ENCODE measurements at regions not wholly inside any gene's neighbourhood (a gene's known extent, or its start where the extent isn't known, plus 50 kb on each side); places are given as distances from the start of the nearest gene placed in this dataset.

DNA sequence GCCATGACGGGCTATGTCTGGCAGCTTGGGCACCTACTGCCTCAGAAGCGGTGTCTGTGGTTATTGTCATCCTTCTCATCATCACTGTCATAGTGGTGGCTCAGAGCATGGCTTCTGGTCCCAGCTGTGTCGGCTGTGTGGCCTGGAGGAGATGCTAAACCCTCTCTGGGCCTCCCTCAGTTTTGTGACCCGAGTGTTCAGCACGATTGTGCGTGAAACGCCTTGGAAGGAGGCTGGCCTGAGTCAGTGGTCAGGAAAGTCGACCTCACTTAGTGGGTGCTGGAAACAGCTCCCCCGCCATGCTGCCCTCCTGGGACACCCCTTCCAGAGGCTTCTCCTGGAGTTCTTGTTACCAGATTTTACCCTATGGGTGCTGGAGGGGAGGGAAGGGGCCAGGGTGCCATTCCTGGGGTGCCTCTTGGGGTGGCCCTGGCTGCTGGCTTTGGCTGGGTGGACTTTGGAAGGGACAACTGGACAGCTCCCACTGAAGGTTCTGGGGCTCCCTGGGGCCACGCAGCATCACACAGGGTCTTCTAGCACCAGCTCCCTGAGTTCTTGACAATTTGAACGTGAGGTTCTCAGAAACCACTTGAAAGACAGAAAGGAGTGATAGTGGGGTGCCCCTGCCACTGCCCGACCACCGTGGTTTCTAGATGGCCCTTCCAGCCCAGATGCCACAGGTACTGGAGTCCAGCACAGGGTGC lies 226.5 kb upstream of the GSE1 start:
- intact Hi-C loops (cut with micrococcal nuclease), result no loop called here

DNA sequence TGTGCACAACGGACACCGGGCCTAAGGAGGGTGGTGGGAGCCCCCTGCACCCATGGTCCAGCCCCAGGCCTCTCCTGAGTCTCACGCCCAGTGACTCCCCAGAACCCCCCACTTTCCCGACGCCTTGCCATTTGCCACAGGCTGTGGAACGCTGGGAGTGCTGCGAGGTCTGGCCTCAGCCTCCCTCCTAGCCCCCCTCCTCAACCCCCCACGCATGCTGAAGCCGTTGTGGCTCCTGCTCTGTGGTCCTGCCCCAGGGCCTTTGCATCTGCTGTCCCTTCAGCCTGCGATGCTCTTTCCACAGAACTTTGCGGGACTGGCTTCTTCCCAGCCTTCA lies 226.0 kb upstream of the GSE1 start:
- intact Hi-C loops (cut with micrococcal nuclease), result no loop called here

DNA sequence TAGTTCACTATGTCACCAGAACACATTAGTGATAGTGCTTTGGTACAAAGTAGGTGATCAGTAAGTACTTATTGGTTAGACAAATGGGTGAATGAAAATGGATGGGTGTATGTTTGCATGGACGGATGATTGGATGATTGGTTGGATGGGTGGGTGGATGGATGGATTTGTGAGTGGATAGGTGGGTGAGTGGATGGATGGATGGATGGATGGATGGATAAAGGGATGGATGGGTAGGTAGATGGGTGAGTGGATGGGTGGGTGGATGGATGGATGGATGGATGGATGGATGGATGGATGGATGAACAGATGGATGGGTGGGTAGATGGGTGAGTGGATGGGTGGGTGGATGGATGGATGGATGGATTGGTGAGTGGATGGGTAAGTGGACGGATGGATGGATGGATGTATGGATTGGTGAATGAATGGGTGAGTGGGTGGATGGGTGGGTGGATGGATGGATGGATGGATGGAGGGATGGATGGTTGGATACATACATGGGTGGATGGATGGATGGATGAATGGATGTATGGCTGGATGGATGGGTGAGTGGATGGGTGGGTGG lies 225.3 kb upstream of the GSE1 start:
- intact Hi-C loops (cut with micrococcal nuclease), result no loop called here

DNA sequence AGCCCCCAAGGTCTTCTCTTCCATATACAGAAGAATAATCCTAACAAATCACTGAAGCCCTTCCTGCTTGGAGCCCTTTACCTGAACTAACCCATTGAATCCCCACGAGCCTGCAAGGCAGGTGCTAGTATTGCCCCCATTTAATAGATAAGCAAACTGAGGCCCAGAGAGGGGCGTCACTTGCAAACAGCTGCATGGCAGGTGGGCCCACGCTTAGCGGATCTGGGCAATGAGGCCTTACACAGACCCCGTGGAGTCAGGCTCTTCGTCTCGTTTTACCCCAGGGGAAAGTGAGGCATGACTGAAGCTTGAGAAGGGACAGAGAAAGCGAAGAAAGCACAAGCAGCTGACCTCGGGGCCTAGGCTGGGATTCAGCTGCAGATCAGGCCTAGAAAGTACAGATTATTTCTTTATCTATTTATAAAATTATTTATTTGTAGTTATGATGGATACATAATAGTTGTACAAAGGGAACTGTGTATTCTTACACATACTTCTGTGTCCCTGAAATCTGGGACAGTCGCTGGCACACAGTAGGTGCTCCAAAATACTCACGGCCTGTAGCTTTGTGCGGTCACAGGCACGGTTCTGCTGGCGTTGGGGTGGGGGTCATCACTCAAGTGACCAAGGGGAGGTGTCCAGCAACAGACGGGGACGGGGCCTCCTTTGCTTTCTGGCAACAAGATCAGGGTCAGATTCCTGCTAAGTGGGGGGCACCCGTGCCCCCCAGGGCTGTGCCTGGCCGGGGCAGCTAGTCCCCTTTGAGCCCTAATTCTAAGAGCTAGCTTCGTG lies 223.2 kb upstream of the GSE1 start:
- intact Hi-C loops (cut with micrococcal nuclease), result no loop called here

DNA sequence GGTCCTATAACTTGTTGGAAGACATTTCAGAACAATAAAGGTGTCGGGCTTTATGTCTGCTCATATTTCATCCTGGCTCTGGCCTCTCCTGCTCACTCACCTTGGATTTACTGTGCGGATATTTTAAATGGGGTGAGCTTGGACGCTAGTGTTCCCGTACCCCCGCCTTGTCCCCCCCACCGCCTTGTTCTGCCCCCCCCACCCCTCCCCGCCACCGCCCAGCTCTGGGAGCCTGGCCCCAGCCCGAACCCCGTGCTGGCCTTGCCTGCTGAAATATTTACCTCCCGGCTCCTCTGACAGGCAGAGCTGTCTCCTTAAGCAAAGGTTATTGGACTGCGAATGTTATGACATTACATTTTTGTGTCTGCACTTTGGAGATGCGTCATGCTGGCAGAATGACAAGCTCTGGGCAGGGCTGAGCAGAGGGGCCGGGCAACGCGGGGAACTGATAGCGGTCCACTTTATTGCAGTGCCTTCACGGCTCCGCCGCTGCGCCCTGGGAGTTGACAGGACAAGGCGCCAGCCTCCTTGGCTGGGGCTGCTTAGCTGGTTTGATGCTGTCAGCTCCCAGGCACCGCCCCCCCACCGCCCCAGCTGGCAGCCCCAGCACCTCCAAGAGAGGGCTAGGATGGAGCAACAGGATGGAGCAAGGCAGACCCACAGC lies 222.5 kb upstream of the GSE1 start:
- intact Hi-C loops (cut with micrococcal nuclease), result no loop called here

DNA sequence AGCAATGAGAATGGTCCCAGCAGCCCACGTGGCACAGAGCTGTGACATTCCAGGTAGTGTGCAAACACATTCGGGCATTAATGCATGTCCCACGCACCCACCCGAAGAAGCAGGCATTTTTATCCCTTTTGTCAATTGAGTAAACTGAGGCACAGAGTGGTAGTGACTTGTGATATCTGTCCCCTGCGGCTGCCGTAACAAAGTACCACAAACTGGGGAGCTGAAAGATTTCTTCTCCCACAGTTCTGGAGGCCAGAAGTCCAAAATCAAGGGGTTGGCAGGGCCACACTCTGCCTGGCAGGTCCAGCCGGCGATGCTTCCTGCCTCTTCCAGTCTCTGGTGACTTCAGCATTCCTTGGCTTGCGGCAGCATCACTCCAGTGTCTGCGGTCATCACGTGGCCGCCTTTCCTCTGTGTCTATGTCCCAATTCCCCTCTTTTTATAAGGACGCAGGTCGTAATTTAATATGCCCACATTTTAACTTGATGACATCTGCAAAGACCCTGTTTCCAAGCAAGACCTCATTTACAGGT lies 221.9 kb upstream of the GSE1 start:
- intact Hi-C loops (cut with micrococcal nuclease), result no loop called here

DNA sequence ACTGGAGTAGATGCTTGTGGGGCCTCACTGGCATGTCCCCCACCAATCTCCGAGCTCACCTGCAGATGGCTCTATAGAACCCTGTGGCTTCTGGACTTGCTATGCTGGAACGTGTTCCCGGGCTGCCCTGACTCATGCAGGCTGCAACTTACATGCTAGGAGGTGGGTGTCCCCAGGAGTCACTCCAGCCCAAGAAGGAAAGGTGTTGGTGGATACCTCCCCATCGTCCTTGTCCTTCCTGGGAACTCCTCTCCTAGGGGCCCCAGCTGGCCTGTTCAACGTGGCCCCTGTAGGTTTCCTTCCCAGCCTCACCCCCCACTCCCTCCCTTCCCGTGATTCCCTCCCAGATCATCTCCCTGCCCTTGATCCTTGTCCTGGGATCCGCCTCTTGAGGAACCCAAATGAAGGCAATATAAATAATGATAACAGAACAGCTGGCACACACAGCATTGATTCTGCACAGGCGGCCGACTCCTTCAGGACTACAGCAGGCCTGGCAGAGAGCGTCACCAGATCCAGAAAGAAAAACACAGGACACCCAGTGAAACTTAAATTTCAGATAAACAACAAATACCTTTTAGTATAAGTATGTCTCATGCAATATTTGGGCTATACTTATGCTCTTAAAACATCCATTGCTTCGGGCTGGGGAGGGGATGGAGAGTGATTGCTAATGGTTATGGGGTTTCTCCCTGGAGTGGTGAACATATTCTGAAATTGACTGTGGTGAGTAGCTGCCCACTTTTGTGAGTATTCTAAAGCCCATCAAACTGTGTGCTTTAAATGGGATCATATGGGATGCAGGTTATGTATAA lies 221.1 kb upstream of the GSE1 start:
- intact Hi-C loops (cut with micrococcal nuclease), result no loop called here

DNA sequence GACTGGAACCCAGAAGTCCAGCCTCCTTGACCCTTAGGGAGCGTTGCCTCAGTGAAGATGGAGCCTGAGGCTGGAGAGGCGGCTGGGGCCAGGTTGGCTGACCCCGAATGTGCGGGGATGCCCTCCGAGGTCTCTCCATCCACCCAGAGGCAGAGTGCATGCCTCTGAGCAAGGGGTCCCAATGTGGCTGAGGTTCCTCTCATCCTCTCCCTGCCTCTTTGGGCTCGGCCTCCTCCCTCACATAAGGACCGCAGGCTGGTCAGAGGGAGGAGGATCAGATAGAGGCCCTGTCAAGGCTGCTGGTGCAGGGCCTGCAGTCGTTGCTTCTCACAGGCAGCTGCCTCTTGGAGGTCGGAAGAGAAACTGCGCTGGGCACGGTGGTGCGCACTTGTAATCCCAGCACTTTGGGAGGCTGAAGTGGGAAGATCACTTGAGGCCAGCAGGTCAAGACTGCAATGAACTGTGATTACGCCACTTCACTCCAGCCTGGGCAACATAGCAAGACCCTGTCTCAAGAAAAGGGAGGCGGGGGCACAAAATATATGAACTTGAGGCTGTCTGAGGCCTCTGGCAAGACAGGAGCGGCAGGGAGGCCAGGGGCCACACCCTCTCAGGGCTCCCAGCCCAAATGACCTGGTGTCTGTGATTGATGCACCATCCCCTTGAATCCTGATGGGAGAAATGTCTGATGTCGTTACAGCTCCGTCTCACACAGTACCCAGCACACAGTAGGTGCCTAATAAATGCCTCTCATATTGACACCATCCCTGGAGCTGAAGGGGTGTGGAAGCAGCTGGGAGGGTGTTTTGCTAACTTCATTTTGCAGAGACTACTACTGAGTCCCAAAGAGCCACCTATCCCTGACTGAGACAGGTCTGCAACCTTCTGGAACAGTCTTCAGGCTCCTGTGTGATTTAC lies 220.1 kb upstream of the GSE1 start:
- intact Hi-C loops (cut with micrococcal nuclease), result loop anchor here (1.0 kb wide), 2 partner anchors 217 to 325 kb away; no protein-coding TSS in a partner anchor

DNA sequence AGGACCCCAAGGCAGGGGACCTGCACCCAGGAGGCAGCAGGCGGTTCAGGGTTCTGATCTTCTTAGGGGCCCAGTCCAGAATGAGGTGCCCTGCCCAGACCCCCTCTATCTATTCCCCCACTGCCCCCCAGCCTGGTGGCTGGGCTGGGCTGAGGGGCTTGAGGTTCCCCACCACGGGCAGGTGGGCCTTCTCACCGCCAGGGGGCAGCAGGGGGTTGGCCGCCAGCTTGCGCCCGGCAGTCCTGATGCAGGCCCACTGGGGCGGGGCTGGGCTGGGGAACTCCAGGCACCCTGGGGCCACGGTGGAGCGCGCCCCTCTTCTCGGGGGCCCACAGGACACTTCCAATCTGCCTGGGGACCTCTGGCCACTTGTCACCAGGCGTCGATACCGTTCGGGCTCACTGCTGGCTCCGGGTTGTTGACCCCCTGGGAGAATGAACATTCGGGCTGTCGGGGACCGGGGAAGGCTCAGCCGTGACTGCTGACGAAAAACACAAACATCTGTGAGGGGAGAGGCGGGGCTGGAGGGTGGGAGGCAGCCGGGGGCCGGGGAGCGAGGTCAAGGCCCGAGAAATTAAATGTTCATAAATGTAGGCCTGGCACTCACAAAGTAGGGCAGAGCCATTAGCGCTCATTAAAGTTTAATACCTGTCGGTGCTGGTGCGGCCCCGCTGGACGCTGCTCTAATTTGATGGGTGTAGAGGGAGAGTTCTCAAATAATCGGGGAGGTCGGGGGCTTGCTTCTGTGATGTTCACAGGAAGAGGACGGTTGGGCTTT lies 219.3 kb upstream of the GSE1 start:
- intact Hi-C loops (cut with micrococcal nuclease), result loop anchor here (1.0 kb wide), 2 partner anchors 216 to 324 kb away; no protein-coding TSS in a partner anchor

DNA sequence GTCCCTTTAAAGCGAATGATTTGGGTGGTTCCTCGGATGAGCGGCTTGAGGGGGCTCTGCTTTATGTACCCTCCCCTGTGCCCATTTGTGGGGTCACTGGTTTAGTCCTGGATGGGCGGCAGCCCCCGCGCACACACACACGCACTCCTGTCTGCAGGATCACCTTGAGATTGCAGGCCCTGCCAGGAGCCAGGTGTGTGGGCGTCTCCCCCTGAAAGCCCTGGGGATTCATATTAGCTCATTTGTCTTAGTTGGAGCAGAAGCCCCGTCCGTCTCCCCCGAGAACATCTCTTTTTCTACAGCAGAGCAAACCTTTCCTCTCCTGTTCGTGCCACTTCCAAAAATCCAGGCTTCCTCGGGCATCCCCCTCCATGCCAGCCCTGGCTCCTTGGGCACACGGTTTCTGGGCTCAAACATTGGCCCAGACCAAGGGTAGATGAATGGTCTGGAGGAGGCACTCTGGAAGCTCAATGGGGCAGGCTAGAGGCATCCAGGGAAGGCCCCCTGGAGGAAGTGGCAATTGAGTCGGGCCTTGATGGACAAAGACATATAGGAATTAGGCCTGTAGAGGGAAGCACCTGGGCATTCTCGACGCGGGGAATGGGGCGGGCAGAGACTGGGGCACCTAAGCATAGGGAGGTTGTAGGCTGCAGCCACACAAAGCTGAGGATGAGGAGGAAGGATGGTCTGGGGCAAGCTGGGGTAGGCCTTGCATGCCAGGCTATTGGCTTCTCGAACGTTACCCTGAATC lies 218.5 kb upstream of the GSE1 start:
- intact Hi-C loops (cut with micrococcal nuclease), result no loop called here

DNA sequence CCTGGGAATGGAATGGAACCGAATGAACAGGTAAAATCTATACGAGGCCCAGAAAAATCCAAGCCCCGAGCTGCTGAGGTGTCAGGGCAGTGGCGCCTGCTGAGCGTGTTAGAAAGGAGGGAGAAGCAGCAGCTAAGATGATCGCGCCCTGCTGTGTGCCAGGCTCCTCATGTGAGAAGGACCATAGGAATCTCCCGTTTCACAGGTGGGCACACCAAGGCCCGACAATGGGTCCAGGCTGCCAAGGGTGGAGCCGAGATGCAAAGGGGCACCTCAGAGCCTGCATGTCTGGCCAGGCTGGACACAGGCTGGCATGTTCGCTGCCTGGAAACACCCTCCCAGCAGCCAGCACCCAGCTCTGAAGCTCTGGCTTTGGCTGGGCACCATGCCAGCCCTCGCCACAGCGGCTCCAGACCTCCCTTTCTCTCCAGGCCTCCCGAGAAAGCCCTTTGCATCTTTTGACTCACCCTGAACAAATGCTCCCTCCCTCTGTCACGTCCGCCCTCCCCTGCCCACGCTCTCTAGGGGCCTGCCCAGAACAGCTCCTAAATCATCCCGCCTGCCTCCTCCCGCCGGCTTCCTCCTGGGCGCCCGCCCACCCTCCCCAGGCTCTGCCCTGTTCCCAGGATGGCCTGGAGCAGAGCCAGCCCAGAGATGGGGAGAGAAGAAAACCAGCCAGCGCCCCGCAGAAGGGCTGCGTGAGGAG lies 217.8 kb upstream of the GSE1 start:
- intact Hi-C loops (cut with micrococcal nuclease), result no loop called here

DNA sequence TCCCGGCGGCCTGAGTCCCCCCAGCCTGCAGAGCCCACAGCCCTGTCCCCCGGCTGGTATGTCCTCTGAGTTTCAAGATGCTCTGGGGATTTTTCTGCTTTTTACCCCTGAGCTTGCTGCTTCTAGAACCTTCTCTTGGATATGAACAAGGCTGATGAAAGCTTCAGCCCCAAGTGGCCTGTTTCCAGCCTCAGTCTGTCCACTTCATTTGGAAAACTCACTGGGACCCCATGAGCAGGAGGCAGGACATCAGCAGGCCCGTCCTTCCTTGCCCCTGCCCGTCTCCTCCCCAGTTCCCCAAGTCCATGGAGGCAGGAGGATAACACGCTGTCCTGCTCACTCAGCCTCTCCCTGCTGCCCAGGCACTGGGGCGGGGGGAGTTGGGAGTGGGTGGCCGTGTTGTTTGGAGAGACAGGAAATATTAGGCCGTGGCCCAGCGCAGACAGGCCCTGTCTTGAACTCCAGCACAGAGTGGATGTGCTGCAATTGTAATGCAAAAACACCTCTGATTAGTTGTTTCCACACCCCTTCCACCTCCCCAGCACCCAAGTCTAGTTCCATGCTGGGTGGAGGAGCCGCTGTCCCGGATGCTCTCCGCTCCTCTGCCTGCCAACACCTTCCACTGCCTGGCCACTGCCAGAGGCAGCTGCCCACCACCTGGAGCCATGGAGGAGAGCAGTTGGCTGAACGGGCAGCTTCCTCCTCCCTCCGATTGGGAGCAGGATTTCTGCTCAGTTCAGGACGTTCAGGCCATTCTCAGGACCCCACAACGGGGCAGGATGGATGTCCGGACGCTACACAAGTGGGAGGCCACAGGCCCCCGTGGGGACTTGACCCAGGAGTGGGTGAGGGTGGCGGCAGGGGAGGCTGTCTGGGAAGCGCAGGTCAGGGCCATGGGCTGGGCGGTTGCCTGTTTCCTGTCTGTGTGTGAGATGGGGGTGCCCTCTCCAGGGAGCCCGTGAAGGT lies 216.9 kb upstream of the GSE1 start:
- intact Hi-C loops (cut with micrococcal nuclease), result no loop called here

DNA sequence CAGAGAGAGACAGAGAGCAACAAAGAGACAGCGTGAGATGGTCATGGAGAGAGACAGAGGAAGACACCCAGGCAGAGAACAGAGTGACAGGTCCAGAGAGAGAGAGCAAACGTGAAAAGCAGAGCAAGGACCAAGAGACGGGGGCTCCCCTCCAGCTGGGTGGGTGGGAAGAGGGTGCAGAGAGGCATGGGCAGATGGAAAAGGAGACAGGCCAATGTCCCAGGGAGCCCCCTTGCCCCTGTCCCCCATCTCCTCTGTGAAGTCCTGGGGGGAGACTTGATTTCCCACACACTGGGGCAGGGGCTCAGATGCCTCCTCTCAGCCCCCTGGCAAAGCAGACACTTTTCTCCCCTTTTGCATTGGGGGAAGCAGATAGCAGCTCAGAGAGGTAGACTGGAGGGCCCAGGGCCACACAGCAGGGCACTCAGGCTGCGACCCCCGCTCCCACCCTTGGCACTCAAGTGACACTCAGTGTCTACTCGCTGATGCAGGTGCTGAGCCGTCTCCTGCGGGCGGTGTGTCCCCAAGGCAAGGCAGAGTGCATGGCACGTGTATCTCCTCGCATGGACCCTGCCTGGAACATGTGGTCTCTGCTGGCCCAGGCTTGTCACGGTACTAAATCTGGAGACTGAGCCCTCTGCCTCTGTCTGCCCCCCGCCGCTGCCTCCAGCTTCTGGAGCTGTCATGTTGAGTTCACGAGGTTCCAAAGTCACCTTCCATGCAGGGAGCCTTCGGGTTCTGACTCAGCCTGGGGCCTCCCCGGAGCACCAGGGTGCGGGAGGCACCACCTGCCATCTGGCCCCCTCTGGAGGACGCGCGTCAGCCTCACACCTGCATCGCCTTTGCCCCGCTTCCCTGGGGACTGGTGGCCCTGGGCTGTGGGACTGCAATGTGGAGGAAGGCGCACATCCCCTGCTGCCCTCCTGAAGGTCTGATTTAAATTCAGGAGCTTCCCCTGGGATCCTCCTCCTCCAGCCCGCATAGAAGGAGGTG lies 215.9 kb upstream of the GSE1 start:
- intact Hi-C loops (cut with micrococcal nuclease), result no loop called here

DNA sequence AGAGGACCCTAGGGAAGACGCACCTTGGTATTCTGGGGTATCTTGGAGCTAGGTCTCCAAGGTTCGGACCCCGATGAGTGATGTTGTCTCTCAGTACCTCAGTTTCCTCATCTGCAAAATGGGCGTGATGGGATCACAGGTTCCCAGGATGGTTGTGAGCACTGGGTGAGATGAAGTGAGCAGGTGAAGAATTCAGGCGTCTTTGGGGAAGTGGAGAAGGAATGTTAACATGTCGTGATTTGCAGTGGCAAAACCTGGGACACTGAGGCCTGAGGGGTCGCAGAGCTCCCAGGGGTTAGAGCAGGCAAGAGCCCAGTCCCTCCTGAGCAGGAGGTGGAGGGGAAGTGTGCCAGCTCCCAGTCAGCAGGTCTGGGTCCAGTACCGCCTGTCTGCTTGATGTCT lies 215.1 kb upstream of the GSE1 start:
- intact Hi-C loops (cut with micrococcal nuclease), result no loop called here
